IMR-90 (cell line): ENCODE measurements at regions not wholly inside any gene's neighbourhood (a gene's known extent, or its start where the extent isn't known, plus 50 kb on each side); places are given as distances from the start of the nearest gene placed in this dataset.

Experiments
- CHD1 ChIP-seq: IDR thresholded peaks from 2 replicates; pipeline ENCODE4 v1.6.1; 2012; ENCODE audit warnings: low read depth, low read length, improper control_type of control experiment
- CTCF ChIP-seq: conservative IDR thresholded peaks from 2 replicates; pipeline ENCODE4 v1.5.1; 2012; ENCODE audit warnings: mild to moderate bottlenecking, low read depth, low read length, improper control_type of control experiment
- MAFK ChIP-seq: IDR thresholded peaks from 2 replicates; pipeline ENCODE4 v1.6.1; 2012; ENCODE audit warnings: low read depth, low read length, improper control_type of control experiment
- RCOR1 ChIP-seq: IDR thresholded peaks from 2 replicates; pipeline ENCODE4 v1.6.1; 2012; ENCODE audit warnings: mild to moderate bottlenecking, low read length, improper control_type of control experiment; ENCODE audit not compliant: insufficient replicate concordance
- SMC3 ChIP-seq: fragments of 150-350 bp; IDR thresholded peaks from 2 replicates; pipeline ENCODE4 v1.6.1; 2016; ENCODE audit warnings: low read depth, mild to moderate bottlenecking, antibody characterized with exemption, low read length, moderate library complexity
- USF2 ChIP-seq: fragments of 150-350 bp; IDR thresholded peaks from 2 replicates; pipeline ENCODE4 v1.6.1; 2017; ENCODE audit warnings: mild to moderate bottlenecking, antibody characterized with exemption, low read length, low read depth

GRCh38 chr7:22651036-22651435, 76.0 kb upstream of the IL6 start:
- TF ChIP-seq CHD1, result no peak
- no peak for TF ChIP-seq MAFK
- TF ChIP-seq CTCF, result no peak
- no peak for TF ChIP-seq SMC3
- TF ChIP-seq USF2, result no peak
- TF ChIP-seq RCOR1, result no peak
